Small intestine (tissue), 7 donors: ENCODE measurements at regions not wholly inside any gene's neighbourhood (a gene's known extent, or its start where the extent isn't known, plus 50 kb on each side); places are given as distances from the start of the nearest gene placed in this dataset.
A peak's percentile ranks its signal among the peaks of the same experiment; 100 is the strongest.

Experiments
- DNase-seq, 2 donors: peaks; one replicate each; pipeline versions ENCODE4 v3.0.0 to v3.0.0-alpha.2; 2013
- FAIRE-seq: peaks from 2 replicates; lab custom pipeline; 2012; peaks lifted over from hg19 to GRCh38; lab: Jason Lieb, UNC
- H3K27ac ChIP-seq, 3 donors: one replicate each; pipeline ENCODE4 v1.5.1; 2013; ENCODE audit warnings: low read length in 2 of 3, mild to moderate bottlenecking in 2 of 3, control low read depth in 1 of 3, inconsistent platforms in 1 of 3, low read depth in 1 of 3, moderate library complexity in 1 of 3
- H3K27me3 ChIP-seq, 3 donors: one replicate each; pipeline ENCODE4 v1.6.1; 2013; ENCODE audit warnings: low read length in 3 of 3, inconsistent platforms in 1 of 3; ENCODE audit not compliant: control insufficient read depth in 3 of 3, insufficient read depth in 3 of 3
- H3K36me3 ChIP-seq, 3 donors: one replicate each; pipeline ENCODE4 v1.6.1; 2013; ENCODE audit warnings: low read length in 3 of 3, inconsistent platforms in 1 of 3, low read depth in 1 of 3, mild to moderate bottlenecking in 1 of 3, moderate library complexity in 1 of 3; ENCODE audit not compliant: control insufficient read depth in 3 of 3, insufficient read depth in 2 of 3
- H3K4me1 ChIP-seq, 3 donors: one replicate each; pipeline ENCODE4 v1.6.1; 2013; ENCODE audit warnings: low read length in 2 of 3, inconsistent platforms in 1 of 3, low read depth in 1 of 3, mild to moderate bottlenecking in 1 of 3, moderate library complexity in 1 of 3; ENCODE audit not compliant: control insufficient read depth in 3 of 3, insufficient read depth in 2 of 3
- H3K4me3 ChIP-seq, 3 donors: one replicate each; pipeline ENCODE4 v1.5.1; 2013; ENCODE audit warnings: low read length in 3 of 3, control low read depth in 1 of 3, inconsistent platforms in 1 of 3, low read depth in 1 of 3, mild to moderate bottlenecking in 1 of 3, moderate library complexity in 1 of 3
- H3K9me3 ChIP-seq, 2 donors: one replicate each; pipeline ENCODE4 v1.6.1; 2013; ENCODE audit warnings: low read depth in 1 of 2, low read length in 1 of 2; ENCODE audit not compliant: control insufficient read depth in 2 of 2, insufficient read depth in 1 of 2
- WGBS, 3 donors: extraction: QIAGEN DNeasy Blood & Tissue Kit; methylation state at CpG; one replicate each; pipeline ENCODE4 v1.1.7; 2013; 5-methylcytosine and 5-hydroxymethylcytosine counted together
- donor health status: healthy with polysubstance abuse.
- donor health status: control.
- donor health status: control.
- donor health status: Bipolar disorder and iron deficiency.
- donor health status: healthy.

DNA sequence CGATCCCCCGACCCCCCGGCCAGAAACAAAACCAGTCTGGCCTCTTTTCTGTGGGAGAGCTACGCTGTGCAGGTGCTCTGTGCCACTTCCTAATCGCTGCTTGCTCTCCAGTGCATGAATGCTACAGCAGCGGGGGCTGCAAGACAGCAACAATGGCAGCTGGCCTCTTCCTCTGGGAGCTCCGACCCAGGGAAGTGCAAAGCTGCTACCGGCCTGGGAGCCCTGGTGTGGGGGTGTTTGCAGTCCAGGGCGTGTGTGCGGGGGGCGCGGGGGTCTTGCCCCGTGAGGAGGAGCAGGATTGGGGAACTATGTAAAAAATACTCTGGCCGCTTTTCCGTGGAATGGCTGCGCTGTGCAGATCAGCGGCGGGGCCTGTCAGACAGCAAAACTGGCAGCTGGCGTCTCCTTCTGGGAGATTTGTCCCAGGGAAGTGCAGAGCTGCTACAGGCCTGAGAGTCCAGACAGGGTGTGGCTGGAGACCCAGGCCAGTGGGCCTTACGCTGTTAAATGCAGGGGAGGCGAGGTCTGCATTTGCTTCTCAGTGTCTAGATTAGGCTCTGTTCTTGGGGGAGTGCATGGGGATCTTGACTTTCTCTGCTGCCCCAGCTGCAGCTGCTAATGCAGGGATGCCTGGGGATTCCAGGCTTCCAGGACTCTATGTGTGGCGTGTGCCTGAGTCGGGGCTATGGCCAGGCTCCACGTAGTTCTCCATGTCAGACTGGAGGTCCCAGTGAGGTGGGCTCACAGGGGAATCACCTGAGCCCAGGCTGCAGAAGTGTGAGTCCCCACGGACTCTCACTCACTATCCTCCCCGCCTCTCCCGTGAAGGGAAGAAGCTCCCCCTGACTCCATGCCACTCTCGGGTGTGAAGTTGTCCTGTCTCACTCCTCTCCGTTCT, 344.5 kb downstream of the AEBP2 start:
- FAIRE-seq = no peak
- WGBS, 3 donors = 57 to 81% (median 69%) methylated on average over 29 of the region's 29 CpGs
- Histone ChIP-seq H3K27ac (no peak overlapping the region), H3K4me3 (peak overlapping the region in 1 of 3 donors; percentile 12), H3K9me3 (no peaks in the 10 kb centered on the region), H3K4me1 (peaks cover 0 to 9% (median 0%) of the 10 kb centered on the region in 3 donors), H3K27me3 (no peaks in the 10 kb centered on the region), H3K36me3 (no peaks in the 10 kb centered on the region)
- DNase-seq = peak; percentile 3 to 7

GRCh38 chr12:19792028-19792427, 352.7 kb downstream of the AEBP2 start:
- Histone ChIP-seq H3K4me3 (no peak overlapping the region), H3K27ac (no peak overlapping the region), H3K36me3 (no peaks in the 10 kb centered on the region), H3K9me3 (no peaks in the 10 kb centered on the region), H3K4me1 (no peaks in the 10 kb centered on the region), H3K27me3 (no peaks in the 10 kb centered on the region)
- DNase-seq = no peak
- FAIRE-seq = no peak

DNA sequence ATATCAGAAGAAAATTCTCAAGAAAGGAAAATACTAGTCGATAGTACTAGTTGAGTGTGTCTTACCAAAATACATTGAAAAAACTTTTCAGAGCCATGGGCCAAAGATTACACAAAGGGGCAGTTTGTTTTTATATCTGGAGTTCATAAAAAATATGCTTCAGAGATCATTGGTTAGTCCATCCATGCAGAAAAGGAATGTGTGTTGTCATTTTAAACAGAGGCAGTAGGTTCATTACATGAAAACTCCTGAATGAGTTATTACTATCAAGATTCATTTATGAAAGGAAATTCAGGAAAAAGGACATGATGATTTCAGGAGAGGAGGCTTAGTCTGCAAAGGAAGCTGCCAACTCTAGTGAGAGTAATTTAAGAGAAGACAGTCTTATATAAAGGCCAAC, 354.8 kb downstream of the AEBP2 start:
- Histone ChIP-seq H3K27ac (no peak overlapping the region), H3K27me3 (no peaks in the 10 kb centered on the region), H3K4me1 (no peaks in the 10 kb centered on the region), H3K36me3 (no peaks in the 10 kb centered on the region), H3K4me3 (no peak overlapping the region), H3K9me3 (peaks cover 0 to 3% of the 10 kb centered on the region in 2 donors)
- no peak for FAIRE-seq
- no peak for DNase-seq
- 85 to 87% (median 86%) methylated on average over 1 of the region's 1 CpG for WGBS, 3 donors

GRCh38 chr12:19799216-19799615, 359.9 kb downstream of the AEBP2 start:
- DNase-seq (no peak), FAIRE-seq (no peak)
- H3K4me1 ChIP-seq = no peaks in the 10 kb centered on the region
- WGBS, 3 donors = 76 to 78% (median 76%) methylated on average over 7 of the region's 7 CpGs
- no peaks in the 10 kb centered on the region for H3K36me3 ChIP-seq
- H3K27ac ChIP-seq = no peak overlapping the region
- H3K27me3 ChIP-seq = no peaks in the 10 kb centered on the region
- no peak overlapping the region for H3K4me3 ChIP-seq
- peaks cover 0 to 3% of the 10 kb centered on the region in 2 donors for H3K9me3 ChIP-seq

DNA sequence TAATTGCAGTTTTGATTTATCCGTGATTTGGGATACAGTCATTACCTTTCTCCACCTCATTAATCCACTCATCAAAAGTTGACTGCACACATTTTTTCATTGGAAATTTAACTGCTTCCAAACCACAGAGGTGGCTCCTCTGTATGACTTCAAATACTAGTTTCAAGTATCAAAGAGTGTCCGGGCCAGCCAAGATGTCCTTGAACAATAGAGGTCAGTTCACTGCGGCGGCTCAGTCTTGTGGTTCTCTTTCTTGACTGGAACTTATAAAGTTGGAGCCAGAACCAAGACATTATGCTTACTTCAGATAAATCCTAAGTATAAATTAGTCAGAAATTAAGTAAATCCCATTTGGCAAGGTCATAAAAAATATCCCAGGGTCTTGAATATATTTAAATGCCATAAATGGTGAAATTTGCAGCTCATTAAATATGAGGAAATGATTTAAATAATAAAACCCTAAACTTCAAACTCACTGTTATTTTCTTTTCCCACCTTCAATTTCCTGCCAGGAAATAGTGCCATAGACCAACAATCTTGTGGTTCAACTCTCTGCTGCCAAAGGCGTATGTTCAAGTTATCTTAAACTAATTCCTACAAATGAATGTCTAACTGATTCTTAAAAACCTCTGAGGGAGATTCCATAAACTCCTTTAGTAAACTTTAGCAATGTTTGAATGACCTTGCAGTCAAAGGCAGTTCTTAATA, 360.8 kb downstream of the AEBP2 start:
- WGBS, 3 donors = 76 to 80% (median 79%) methylated on average over 5 of the region's 5 CpGs
- DNase-seq = no peak
- no peak for FAIRE-seq
- no peak overlapping the region for H3K4me3 ChIP-seq
- no peaks in the 10 kb centered on the region for H3K36me3 ChIP-seq
- no peak overlapping the region for H3K27ac ChIP-seq
- H3K9me3 ChIP-seq = peaks cover 0 to 3% of the 10 kb centered on the region in 2 donors
- H3K27me3 ChIP-seq = no peaks in the 10 kb centered on the region
- no peaks in the 10 kb centered on the region for H3K4me1 ChIP-seq

DNA sequence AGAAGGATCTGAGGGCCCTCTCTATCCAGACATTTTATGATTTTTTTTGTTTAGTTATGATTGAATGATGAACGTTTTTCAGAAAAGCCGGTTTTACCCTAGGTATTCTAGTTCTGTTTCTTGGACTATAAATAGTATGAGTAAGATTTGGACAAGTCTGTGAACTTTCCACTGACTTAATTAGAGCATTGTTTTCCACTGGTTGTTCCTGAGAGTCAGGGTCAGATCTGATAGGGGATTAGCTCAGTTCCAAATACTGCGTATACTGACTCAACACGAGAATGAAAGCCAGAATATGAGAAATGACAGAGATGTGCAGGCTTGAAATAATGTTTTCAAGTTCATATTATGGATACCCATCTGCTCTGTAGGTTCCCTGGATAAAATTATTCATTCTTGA, 361.6 kb downstream of the AEBP2 start:
- FAIRE-seq (no peak), DNase-seq (no peak)
- H3K36me3 ChIP-seq = no peaks in the 10 kb centered on the region
- H3K4me1 ChIP-seq = no peaks in the 10 kb centered on the region
- no peak overlapping the region for H3K4me3 ChIP-seq
- peaks cover 0 to 3% of the 10 kb centered on the region in 2 donors for H3K9me3 ChIP-seq
- H3K27ac ChIP-seq = no peak overlapping the region
- H3K27me3 ChIP-seq = no peaks in the 10 kb centered on the region
- WGBS, 3 donors = 60 to 71% (median 71%) methylated on average over 4 of the region's 4 CpGs

DNA sequence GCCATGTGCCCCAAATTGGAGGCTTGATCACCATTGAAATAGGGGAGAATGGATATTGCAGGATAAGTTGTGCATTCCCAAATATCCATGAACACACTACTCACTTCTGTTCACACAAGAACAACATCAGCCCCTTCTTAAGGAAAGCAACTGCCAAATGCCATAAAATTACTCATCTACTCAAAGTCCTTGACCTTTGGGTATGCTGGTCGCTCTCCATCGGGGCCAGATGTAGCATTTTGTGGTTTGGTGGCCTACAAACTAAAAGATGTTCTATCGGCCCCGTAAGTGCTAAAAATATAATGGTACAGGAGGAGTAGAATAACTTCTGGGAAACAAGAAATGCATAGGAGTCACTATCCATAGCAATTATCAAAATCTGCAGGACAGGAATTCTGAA, 362.6 kb downstream of the AEBP2 start:
- peaks cover 0 to 3% of the 10 kb centered on the region in 2 donors for H3K9me3 ChIP-seq
- H3K4me3 ChIP-seq = no peak overlapping the region
- WGBS, 3 donors = 50 to 70% (median 64%) methylated on average over 4 of the region's 4 CpGs
- DNase-seq = no peak
- H3K27ac ChIP-seq = no peak overlapping the region
- H3K36me3 ChIP-seq = no peaks in the 10 kb centered on the region
- no peaks in the 10 kb centered on the region for H3K4me1 ChIP-seq
- H3K27me3 ChIP-seq = no peaks in the 10 kb centered on the region
- FAIRE-seq = no peak

GRCh38 chr12:19802915-19803314, 363.6 kb downstream of the AEBP2 start:
- no peaks in the 10 kb centered on the region for H3K36me3 ChIP-seq
- H3K27me3 ChIP-seq = no peaks in the 10 kb centered on the region
- H3K4me3 ChIP-seq = no peak overlapping the region
- H3K4me1 ChIP-seq = no peaks in the 10 kb centered on the region
- DNase-seq (no peak), FAIRE-seq (no peak)
- H3K9me3 ChIP-seq = peaks cover 0 to 3% of the 10 kb centered on the region in 2 donors
- H3K27ac ChIP-seq = no peak overlapping the region
- WGBS, 3 donors = 94 to 99% (median 95%) methylated on average over 2 of the region's 2 CpGs
